CMK (cell line): ENCODE measurements at regions not wholly inside any gene's neighbourhood (a gene's known extent, or its start where the extent isn't known, plus 50 kb on each side); places are given as distances from the start of the nearest gene placed in this dataset.
"Not testable (repeated sequence)": the region's sequence is repeated elsewhere in the genome, so short reads cannot be mapped to it uniquely, and the experiment has no call there.

Source experiments
- DNase-seq: peaks from one replicate; pipeline ENCODE4 v3.0.0-alpha.2; 2010; ENCODE audit warnings: low read depth

DNA sequence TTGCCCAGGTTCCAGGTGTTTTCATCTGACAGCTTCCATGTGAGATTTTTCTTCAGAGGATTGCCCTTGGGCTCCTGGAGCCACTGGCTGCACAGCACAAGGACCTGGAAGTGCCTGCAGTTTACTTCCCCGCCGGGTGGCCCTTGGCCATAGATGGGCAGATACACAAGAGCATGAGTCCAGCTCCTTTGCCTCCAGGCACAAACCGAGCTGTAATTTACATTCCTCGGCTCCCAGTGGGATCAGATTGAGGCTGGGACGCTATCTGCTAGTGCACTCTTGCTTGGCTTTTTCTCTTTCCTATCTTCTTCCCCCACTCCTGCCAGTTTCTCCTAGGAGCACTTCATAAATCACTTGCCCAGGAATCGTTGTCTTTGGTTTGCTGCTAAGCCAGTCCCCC lies 85.4 kb upstream of the RALY start:
- DNase-seq: no peak

DNA sequence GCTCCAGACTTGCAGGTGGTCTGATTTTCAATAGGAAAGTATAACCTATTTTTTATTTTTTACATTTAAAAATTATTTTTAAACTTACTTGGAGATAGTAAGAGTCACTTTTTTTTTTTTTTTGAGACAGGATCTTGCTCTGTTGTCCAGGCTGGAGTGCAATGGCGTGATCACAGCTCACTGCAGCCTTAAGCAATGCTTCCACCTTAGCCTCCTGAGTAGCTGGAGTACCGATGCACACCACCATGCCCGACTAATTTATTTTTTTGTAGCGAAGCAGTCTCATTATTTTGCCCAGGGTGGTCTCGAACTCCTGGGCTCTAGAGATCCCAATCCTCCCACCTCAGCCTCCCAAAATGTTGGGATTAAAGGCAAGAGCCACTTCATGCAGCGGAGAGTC lies 84.8 kb upstream of the RALY start:
- no peak for DNase-seq

DNA sequence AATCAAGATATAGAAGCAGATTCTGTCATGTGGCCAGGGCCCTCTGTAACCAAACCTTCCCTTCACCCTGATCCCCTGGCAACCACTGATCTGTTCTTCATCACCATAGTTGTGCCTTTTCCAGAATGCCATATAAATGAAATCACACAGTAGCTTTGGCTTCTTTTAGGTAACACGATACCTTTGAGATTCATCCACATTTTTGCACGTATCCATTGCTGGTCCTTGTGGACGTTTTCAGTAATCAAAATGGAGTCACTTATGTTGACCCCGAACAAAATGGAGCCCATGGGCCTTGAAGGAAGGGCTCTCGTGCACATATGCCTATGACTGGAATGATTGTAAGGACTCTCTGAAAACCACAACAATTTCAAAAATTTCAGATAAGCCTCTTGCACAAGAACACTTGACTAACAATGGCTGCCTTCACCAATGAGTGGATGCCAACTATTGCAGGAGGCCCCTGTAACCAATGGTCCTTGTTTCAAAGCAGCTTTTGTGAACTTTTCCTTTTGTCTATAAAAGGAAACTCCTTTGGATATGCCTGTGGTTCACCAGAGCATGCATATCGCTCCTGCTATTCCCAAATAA lies 84.3 kb upstream of the RALY start:
- no peak for DNase-seq

DNA sequence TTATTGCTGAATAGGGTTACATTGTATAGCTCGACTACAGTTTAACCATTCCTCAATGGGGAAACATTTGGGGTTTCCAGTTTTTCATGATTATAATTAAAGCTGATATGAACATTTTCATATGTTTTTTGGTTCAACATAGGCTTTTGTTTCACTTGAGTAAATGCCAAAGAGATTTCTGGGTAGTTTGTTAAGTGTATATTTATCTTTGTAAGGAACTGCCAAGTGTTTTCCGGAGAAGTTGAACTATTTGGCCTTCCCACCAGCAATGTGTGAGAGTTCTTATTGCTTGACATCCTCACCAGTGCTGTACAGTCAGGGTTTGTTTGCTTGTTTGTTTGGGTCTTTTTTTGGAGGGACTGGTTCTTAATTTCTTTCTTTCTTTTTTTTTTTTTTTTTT lies 83.7 kb upstream of the RALY start:
- DNase-seq: no peak

DNA sequence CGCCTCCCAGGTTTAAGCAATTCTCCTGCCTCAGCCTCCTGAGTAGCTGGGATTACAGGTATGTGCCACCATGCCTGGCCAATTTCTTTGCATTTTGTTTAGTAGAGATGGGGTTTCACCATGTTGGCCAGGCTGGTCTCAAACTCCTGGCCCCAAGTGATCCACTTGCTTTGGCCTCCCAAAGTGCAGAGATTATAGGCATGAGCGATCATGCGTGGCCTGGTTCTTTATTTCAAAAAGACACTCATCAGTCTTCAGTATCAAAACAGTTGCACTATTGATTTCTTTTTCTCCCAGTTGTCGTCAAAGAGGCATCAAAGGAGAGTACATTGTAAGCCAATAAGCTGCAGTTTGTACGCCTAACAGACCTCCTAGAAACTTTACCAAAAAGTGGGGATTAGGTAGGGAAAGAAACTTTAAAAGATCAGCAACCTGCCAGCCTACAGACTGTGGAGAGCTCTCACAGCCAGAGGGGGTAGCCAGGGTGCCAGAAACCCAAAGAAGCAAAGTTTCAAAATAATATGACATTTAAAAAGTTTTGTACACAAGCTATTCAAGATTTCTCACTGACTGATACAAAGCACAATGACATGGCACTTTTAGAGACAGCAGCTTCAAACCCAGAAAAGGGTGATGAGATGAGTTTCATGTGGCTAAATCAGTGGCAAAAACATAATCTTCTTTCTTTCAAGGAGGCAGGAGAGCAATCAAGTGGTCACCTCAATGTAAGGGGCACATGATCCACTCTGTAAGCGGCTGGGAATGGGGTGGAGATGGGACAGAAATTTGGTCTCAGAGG lies 83.0 kb upstream of the RALY start:
- no peak for DNase-seq

DNA sequence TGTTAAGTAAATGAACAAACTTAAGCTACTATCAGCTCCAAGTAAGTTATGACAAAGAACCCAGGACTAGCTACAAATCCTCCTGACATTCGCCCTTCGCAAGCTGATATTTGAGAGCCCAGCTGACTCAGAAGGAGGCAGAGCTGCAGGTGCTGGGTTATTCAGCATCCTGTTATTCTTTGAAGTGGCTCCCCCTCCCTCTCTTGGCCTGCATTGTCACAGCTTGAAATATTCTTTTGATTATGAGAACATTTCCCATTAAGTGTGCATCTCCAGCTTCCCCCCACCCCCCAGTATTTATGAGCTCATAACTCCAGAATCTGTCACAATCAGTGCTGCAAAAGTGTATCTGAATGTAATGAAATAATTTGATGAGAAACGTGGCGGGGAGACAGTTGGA lies 78.8 kb upstream of the RALY start:
- no peak for DNase-seq

DNA sequence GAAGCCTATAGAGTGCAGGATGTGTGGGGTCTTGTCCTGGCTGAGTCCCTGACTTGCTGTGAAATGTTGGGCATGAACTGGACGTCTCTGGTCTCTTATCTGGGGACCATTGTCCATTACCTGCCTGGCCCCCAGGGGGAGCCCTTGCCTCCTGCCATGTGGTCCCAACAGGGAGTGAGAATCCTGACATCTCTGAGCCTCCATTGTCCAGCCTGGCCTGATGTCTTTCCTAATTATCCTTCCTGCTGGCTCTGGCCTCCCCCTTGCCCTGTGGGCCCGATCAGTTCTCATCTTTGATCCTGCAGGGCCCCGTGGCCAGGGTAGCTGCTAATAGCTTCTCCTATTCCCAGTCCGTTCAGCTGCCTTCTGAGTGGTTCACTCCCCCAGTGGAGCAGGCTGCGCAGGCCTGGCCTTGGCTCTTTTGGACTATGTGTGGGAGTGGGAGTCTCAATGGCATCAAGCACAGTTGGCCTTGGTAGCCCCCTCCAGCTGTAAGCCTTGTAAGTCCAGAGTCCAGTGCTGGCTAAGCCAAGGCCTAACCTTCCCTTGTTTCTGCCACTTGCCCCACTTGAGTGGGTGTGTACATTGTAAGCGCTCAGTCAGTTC lies 77.9 kb upstream of the RALY start:
- DNase-seq: no peak

DNA sequence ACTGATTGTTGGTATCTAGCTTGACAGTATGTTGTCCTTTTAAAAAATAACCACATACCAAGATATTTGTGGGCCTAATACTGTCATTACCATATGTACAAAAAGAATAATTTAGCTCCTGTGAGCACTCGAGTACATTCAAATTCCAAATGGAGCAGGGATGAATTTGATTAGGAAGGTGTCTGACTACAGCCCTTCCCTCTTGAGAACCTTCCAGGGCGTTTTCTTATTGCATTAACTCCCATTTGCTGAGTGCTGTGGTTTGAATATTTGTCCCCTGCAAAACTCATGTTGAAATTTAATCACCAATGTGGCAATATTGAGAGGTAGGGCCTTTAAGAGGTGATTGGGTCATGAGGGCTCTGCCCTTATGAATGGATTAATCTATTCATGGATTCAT lies 76.9 kb upstream of the RALY start:
- DNase-seq: no peak

DNA sequence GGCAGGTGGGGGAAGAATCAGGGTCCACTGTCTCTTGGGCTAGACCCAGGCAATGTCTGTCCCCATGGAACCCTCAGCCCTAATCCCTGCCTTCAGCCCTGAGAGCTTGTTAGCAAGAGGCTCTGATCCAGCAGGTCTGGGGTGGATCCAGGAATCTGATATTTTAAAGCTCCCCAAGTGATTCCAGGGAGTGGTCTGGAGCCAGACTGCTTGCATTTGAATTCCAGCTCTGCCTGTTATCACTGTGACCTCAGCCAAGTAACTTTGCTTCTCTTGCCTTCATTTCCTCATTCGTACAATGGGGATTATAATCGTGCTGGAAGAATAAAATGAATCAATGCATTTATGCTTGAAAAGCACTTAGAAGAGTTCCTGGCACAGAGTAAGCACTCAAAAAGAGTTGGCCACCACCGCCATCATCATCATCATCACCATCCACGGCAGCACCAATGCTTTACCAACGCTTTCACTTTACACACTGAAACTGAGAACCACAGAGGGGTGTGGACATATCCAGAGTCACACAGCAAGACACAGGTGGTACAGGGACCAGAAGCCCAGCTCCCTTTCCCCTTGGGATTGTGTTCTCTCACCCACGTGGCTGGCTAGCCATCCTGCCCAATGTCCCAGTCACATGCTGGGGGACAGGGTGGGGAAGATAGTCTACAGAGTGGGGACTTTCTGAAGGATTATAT lies 75.7 kb upstream of the RALY start:
- no peak for DNase-seq

DNA sequence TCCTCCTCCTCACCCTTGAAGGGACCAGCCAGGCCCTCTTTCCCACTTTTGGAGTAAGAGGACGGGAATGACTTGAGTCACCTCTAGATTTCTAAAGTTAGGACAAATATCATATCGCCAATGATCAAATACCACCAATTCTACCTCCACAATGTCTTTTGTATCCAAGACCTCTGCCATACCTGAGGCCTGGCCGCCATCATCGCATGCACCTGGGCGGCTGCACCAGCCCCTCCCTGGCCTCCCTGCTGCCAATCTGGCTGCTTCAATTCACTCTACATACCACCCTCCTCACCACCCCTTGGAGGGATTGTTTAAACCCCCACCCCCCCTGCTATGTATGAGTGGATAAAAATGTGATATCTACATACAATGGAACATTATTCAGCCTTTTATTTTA lies 75.0 kb upstream of the RALY start:
- DNase-seq: no peak

DNA sequence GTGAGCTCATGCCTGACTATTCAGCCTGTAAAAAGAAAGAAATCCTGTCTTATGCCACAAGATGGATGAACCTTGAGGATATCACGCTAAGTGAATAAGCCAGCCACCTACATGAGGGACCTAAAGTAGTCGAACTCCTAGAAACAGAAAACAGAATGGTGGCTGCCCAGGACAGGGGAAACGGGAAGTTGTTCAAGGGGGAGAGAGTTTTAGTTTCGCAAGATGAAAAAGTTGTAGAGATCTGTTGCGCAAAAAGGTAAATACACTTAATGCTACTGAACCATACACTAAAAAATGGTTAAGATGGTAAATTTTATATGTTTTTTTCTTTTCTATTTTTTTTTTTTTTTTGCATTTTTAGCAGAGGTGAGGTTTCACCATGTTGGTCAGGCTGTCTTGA lies 74.1 kb upstream of the RALY start:
- no peak for DNase-seq

DNA sequence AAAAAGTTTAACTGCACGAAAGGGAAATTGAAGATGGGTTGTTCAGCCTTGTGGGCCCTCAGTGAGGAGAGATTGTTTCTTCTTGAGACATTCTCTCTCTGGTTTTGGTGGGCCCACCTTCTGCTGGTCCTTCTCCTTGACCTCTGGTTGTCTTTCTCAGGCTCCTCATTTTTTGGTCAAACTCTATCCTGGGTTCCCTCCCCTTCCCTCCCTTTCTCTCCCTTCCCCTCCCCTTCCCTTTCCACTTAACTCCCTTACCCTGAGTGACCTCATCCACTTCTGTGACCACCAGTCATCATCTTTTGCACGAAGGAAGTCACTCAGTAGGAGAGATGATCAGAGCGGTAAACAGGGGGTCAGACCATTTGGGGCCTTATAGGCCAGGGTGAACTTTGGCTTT lies 71.5 kb upstream of the RALY start:
- no peak for DNase-seq

DNA sequence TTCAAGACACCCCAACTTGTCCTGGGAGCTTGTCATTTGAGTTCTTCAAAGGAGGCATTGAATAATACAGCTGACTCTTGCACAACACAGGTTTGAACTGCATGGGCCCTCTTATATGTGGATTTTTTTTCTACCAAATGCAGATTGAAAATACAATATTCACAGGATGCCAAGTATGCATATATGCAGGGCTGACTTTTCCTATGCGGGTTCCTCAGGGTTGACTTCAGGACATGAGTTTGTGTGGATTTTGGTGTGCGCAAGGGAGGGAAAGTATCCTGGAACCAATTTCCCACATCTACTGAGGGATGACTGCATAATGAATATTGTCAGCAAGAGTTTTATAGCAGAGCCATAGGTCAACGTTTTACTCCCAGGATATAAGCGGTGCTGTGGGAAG lies 70.0 kb upstream of the RALY start:
- DNase-seq: no peak

DNA sequence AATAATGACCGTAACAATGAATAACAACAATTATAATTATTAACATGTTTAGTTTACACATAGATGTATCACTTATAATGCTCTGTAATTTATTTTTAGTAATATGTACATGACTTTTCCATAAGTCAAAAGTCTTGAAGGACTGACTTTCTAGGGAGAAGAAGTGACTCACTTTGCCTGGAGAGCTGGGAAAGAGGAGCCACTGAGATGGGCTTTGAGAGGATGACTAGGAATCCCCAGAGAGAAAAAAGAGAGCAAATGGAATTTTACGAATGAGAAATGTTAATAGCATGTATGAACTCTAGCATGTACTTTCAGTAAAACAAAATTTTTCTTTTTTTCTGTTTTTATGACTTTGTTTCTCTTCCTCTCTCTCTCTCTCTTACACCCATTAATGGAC lies 67.8 kb upstream of the RALY start:
- no peak for DNase-seq

DNA sequence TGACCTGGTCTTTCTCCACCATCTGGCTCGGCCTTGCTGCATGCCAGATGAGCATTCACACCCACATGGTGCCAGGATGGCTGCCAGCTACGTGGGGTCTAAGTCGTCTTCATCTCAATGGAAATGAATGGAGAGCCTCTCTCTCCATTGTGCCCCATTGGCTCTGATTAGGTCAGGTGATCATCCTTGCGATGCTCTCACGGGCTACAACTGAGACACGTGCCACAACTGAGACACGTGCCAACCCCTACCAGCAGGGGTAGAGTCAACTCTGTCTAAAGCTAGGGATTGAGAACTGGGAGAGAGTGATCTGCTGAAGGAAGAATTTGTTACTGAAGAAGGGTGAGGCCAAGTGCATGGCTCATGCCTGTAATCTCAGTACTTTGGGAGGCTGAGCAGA lies 67.3 kb upstream of the RALY start:
- no peak for DNase-seq

DNA sequence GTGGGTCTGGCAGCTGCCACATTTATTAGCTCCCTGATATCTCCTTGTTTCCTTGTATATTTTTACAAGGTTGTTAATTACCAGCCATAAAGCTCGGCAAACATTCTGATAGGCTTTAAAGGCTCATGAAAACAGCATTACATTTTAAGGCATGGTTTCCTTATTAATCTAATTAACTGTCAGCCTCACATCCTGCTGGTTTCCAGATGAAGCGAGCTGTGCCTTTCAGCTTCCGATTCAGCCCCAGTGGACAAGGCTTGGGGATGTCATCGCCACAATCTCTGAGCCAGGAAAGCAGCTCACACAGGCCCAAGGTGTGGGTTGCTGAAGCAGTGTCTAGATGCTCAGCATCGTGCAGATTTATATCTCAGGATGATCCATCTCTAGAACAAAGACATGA lies 66.0 kb upstream of the RALY start:
- no peak for DNase-seq

DNA sequence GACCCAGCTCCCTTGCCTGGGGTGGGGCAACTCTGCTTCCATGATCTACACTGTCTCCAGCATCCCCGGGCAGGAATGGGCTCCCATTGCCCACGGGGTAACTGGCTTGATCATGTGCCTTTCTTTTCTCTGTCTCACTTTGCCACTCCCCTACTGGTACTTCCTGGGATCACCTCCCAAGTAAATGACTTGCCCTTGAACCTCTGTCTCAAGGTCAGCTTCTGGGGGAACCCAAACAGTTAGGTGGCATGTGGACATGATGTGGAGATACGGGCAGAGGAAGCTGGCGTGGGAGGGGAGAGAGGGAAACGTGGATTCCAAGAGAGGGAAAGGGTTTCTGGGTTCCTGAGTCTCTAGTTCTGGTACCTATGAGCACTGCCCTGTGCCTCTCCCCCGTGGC lies 63.8 kb upstream of the RALY start:
- no peak for DNase-seq

DNA sequence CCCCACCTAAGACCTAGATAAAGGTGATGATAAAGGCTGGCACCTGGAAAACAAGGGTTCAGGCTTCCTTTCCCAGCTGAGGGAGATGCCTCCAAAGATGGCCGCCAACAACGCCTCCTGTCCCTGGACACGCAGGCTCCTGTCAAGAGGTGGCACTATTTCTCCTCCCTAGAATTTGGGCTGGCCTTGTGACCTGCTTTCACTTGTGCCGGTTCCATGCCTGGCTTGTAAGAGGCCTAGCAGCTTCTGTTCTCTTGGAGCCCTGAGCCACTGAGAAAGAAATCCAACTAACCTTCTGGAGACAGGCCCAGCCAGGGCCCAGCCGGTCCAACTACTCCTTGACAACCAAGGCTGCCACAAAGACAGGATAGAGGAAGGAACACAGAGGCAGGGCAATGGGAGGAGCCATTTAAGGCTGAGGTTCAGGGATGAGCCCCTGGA lies 60.2 kb upstream of the RALY start:
- DNase-seq: peak; percentile 5

DNA sequence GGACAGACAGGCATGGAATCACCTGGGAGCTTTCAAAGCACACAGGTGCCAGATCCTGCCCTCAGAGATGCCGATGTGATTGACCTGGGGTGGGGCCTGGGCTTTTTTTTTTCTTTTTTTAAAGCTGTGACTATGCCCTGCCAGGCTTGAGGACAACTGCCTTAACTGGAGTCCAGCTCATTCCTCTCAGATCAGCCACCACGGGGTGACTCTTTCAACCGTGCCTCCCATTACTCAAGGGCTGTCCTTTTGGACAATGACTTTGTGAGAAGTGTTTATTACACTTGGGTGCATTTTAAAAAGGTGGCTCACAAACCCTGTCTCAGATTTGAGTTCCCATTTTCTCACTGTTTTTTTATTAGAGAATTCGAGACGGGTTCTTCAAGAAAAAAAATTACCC lies 57.1 kb upstream of the RALY start:
- no peak for DNase-seq

DNA sequence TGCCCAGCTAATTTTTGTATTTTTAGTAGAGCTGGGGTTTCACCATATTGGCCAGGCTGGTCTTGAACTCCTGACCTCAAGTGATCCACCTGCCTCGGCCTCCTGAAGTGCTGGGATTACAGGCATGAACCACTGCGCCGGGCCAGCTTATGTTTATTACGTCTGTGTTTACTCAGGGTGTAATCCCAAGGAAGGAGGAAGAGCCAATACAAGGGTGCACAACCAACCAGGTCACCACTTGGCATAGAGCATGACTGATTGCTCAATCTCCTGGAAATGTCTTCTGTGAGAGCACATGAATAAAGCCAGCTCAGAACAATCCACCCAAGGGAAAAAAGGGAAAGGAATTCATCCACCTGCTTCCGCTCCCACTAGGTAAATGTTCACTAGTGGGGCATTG lies 54.7 kb upstream of the RALY start:
- DNase-seq: not testable (repeated sequence)

DNA sequence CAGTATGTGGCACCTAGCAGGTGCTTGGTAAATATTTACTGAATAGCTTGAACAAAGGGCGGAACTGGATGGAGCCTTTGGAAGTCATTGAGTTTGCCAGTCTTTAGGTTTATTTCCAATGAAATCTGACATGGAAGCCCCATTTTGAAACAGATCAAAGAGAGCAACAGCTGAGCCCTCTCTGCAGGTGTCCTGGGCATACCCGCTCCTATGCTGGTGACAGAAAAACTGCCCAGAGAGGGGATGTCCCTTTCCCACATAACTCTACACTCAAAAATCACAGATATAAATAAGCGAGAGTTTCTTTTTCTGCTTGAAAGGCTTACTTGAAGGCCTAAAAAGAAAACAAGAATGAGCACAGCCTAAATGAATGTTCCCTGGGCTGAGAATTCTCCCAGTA lies 53.0 kb upstream of the RALY start:
- DNase-seq: no peak
